ENCODE measurements at regions not wholly inside any gene's neighbourhood (a gene's known extent, or its start where the extent isn't known, plus 50 kb on each side); places are given as distances from the start of the nearest gene placed in this dataset.
A peak's percentile ranks its signal among the peaks of the same experiment; 100 is the strongest.

DNA sequence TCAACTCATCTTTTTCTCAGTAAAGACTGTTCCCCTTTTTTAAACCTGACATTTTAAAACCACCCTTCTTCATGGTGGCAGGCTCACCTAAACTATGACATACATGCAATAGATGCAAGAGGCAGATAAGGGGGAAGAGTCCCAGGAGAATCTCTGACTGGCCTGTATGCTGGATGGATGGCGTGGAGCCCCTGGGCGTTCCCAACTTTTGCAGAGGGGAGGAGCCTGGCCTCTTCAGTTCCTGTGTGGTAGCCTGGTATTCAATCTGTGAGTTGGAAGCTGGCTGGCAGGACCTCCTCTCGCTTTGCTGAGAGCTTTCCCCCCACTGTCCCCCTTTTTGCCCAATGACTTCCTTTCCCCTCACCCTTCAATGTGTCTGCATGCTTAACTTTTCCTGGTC, 217.6 kb upstream of the CA10 start:
- no peak overlapping the region for H3K4me3 ChIP-seq (replicated peaks in 1 of 2; ENCODE audit: low read depth in 2 of 2, low read length in 2 of 2)
- TF ChIP-seq, protein P1, sequence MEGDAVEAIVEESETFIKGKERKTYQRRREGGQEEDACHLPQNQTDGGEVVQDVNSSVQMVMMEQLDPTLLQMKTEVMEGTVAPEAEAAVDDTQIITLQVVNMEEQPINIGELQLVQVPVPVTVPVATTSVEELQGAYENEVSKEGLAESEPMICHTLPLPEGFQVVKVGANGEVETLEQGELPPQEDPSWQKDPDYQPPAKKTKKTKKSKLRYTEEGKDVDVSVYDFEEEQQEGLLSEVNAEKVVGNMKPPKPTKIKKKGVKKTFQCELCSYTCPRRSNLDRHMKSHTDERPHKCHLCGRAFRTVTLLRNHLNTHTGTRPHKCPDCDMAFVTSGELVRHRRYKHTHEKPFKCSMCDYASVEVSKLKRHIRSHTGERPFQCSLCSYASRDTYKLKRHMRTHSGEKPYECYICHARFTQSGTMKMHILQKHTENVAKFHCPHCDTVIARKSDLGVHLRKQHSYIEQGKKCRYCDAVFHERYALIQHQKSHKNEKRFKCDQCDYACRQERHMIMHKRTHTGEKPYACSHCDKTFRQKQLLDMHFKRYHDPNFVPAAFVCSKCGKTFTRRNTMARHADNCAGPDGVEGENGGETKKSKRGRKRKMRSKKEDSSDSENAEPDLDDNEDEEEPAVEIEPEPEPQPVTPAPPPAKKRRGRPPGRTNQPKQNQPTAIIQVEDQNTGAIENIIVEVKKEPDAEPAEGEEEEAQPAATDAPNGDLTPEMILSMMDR (IDR thresholded peaks at IDR 0.05; ENCODE audit: low read depth, low read length): no peak
- no peak for DNase-seq (ENCODE audit: low read depth in 2 of 2)

DNA sequence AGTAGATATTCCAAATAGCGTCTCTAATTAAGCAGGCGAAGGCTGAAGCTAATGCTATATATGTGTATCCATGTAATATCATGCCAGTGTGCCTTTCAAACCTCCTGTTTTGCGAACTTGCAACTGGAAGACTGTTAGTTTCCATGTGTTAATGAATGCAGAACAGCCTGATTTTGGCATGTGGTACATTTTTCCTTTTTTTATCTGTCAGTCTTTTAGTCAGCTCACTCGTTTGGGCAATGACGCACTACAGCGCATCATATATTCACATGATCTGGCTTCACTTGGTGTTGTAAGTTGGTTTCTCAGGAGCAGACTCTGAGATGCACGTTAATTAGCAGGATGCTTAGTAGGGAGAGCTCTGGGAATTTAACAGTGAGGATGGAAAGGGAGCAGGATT, 210.4 kb upstream of the CA10 start:
- no peak for DNase-seq (ENCODE audit: low read depth in 2 of 2)
- no peak overlapping the region for H3K4me3 ChIP-seq (replicated peaks in 1 of 2; ENCODE audit: low read depth in 2 of 2, low read length in 2 of 2)
- TF ChIP-seq, protein P1 (IDR thresholded peaks at IDR 0.05; ENCODE audit: low read depth, low read length): no peak

DNA sequence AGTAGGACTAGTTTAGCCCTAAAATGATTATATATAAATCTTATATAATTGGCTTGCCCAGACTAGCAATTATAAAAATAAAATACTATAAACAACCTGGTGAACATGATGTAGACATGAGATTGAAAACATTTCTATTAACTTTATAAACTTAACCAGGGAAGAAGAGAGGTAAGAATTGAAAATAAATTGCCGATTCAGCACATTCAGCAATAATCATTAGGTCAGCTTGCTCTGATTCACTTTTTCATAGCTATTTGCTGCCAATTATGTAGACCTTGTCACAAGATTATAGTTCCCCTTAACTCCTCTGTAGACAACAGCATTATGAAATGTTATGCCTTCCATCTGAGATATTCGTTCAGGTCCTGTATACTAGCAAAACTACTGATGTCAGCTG, 199.3 kb upstream of the CA10 start:
- DNase-seq (ENCODE audit: low read depth in 2 of 2): no peak
- TF ChIP-seq, protein P1 (IDR thresholded peaks at IDR 0.05; ENCODE audit: low read depth, low read length): no peak
- H3K4me3 ChIP-seq (replicated peaks in 1 of 2; ENCODE audit: low read depth in 2 of 2, low read length in 2 of 2): no peak overlapping the region

DNA sequence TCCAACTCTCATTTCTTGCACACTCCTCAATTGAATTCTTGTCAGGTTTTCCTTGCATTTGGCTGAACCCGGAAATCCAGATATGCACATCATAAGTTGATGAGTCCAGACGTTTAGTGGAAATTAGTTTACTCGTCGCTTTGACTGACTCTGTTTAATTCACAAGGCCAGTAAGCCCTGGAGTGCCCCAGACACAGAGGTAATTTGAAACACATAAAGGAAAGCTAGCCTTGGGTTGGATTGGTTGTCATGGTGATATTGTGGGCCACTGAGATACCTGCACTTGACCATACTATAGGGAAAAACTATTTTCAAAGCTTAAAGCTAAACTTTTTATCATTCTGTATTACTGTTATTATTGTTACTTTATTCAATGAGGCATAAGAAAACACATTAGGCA, 178.3 kb upstream of the CA10 start:
- TF ChIP-seq, protein P1 (IDR thresholded peaks at IDR 0.05; ENCODE audit: low read depth, low read length): no peak
- DNase-seq (ENCODE audit: low read depth in 2 of 2): no peak
- no peak overlapping the region for H3K4me3 ChIP-seq (replicated peaks in 1 of 2; ENCODE audit: low read depth in 2 of 2, low read length in 2 of 2)

DNA sequence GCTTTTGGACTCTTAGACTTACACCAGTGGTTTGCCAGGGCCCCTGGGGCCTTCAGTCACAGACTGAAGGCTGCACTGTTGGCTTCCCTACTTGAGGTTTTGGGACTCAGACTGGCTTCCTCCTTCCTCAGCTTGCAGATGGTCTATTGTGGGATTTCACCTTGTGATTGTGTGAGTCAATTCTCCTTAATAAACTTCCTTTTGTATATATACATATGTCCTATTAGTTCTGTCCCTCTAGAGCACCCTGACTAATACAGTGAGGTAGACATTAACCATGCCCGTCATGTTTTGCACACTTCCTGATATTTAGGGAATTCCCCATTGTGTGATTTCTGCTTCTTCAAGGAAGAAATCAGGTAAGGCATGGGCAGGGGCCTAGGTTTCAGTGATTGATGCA, 147.8 kb upstream of the CA10 start:
- no peak for DNase-seq (ENCODE audit: low read depth in 2 of 2)
- H3K4me3 ChIP-seq (replicated peaks in 1 of 2; ENCODE audit: low read depth in 2 of 2, low read length in 2 of 2): no peak overlapping the region
- TF ChIP-seq, protein P1 (IDR thresholded peaks at IDR 0.05; ENCODE audit: low read depth, low read length): no peak

DNA sequence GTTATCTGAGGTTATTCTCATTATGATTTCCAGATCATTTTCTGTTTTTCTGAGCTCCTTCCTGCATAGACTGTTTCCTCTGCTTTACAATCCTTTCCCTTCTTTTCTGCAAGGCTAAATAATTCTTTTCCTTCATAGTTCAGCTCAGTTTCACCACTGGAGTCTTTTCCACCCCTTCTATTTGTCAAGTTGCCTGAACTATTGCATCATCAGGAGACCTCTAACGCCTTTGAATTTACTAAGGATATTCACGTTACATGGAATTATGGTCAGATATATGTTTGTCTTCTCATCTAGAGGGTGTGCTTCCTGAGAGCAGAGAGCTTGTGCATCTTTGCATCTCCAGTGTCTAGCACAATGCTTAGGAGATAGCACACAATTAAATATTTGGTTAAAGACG, 140.4 kb upstream of the CA10 start:
- TF ChIP-seq, protein P1 (IDR thresholded peaks at IDR 0.05; ENCODE audit: low read depth, low read length): no peak
- no peak for DNase-seq (ENCODE audit: low read depth in 2 of 2)
- H3K4me3 ChIP-seq (replicated peaks in 1 of 2; ENCODE audit: low read depth in 2 of 2, low read length in 2 of 2): no peak overlapping the region

DNA sequence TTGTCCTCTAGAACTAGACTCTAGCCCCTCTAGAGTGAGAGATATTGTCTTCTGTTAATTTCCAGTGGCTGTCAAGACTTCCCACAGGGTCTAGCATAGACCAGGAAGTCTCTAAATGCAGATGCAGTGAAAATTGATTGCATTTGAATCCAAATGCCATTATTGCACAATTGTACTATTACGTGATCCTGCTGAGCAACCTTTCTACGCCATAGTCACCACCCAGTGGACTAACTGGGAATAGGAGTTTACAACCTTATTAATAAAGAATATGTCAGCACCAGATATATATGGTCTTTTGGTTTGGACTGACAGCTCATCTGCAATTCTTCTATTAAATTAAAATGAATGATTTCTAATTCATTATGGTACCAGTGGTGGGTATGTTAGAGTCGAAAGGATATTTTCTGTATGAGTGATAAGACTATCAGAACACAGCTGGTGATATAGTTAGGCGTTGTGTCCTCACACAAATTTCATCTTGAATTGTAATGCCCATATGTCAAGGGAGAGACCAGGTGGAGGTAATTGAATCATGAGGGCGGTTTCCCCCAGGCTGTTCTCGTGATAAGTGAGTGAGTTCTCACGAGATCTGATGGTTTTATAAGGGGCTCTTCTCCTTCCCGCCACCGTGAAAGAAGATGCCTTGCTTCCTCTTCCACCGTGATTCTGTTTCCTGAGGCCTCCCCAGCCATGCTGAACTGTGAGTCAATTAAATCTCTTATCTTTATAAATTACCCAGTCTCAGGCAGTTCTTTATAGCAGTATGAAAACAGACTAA, 138.9 kb upstream of the CA10 start:
- peak in 1 of 2 donors; percentile 2 for DNase-seq (ENCODE audit: low read depth in 2 of 2)

More for the DNA sequence above, 138.9 kb upstream of the CA10 start:
- TF ChIP-seq, protein P1 (IDR thresholded peaks at IDR 0.05; ENCODE audit: low read depth, low read length): no peak
- H3K4me3 ChIP-seq (replicated peaks in 1 of 2; ENCODE audit: low read depth in 2 of 2, low read length in 2 of 2): no peak overlapping the region

All from cardiac fibroblast (primary cell).